ENCODE measurements at regions not wholly inside any gene's neighbourhood (a gene's known extent, or its start where the extent isn't known, plus 50 kb on each side); places are given as distances from the start of the nearest gene placed in this dataset.

- no peaks in the 10 kb centered on the region for H3K9me2 ChIP-seq (replicated peaks; ENCODE audit: low read depth, low read length)
- H3K9me3 ChIP-seq (ENCODE audit: insufficient read depth, low read depth, low read length) = no peaks in the 10 kb centered on the region
- H3K9ac ChIP-seq (ENCODE audit: low read depth, low read length, poor library complexity, severe bottlenecking) = no peak overlapping the region
- no peaks in the 10 kb centered on the region for H4K20me1 ChIP-seq (ENCODE audit: insufficient read depth, low read length, poor library complexity, severe bottlenecking)
- H3F3A ChIP-seq (ENCODE audit: low read depth) = no peaks in the 10 kb centered on the region
- H3K79me2 ChIP-seq (ENCODE audit: insufficient read depth, low read length) = no peaks in the 10 kb centered on the region
- TF ChIP-seq EZH2phosphoT487 (IDR thresholded peaks at IDR 0.05; ENCODE audit: borderline replicate concordance) (no peak), CTCF (conservative IDR thresholded peaks at IDR 0.05; ENCODE audit: low read length) (peak; percentile 25; the same call in 1 of the 2 replicates)
- no peaks in the 10 kb centered on the region for H3K36me3 ChIP-seq (ENCODE audit: insufficient read depth, low read length)
- H2AFZ ChIP-seq (ENCODE audit: low read length) = no peak overlapping the region
- H3K4me3 ChIP-seq (ENCODE audit: low read length, poor library complexity, severe bottlenecking) = no peak overlapping the region
- no peak overlapping the region for H3K4me2 ChIP-seq (ENCODE audit: low read depth, low read length, poor library complexity, severe bottlenecking)
- peaks cover 8% of the 10 kb centered on the region for H3K4me1 ChIP-seq (ENCODE audit: insufficient read depth, low read length, poor library complexity, severe bottlenecking)
- H3K27me3 ChIP-seq (ENCODE audit: insufficient read depth, low read length, poor library complexity, severe bottlenecking) = no peaks in the 10 kb centered on the region
Observed at GRCh38 chr20:24782801-24783630, 166.1 kb upstream of the CST7 start.

- no peak overlapping the region for H3K9ac ChIP-seq (ENCODE audit: low read depth, low read length, poor library complexity, severe bottlenecking)
- no peaks in the 10 kb centered on the region for H3F3A ChIP-seq (ENCODE audit: low read depth)
- H2AFZ ChIP-seq (ENCODE audit: low read length) = no peak overlapping the region
- no peak overlapping the region for H3K4me3 ChIP-seq (ENCODE audit: low read length, poor library complexity, severe bottlenecking)
- H3K4me1 ChIP-seq (ENCODE audit: insufficient read depth, low read length, poor library complexity, severe bottlenecking) = peaks cover 8% of the 10 kb centered on the region
- TF ChIP-seq CTCF (conservative IDR thresholded peaks at IDR 0.05; ENCODE audit: low read length) (peak; percentile 48), EZH2phosphoT487 (IDR thresholded peaks at IDR 0.05; ENCODE audit: borderline replicate concordance) (no peak)
- H3K9me3 ChIP-seq (ENCODE audit: insufficient read depth, low read depth, low read length) = no peaks in the 10 kb centered on the region
- H4K20me1 ChIP-seq (ENCODE audit: insufficient read depth, low read length, poor library complexity, severe bottlenecking) = no peaks in the 10 kb centered on the region
- H3K27me3 ChIP-seq (ENCODE audit: insufficient read depth, low read length, poor library complexity, severe bottlenecking) = no peaks in the 10 kb centered on the region
- no peaks in the 10 kb centered on the region for H3K79me2 ChIP-seq (ENCODE audit: insufficient read depth, low read length)
- H3K9me2 ChIP-seq (replicated peaks; ENCODE audit: low read depth, low read length) = no peaks in the 10 kb centered on the region
- no peak overlapping the region for H3K4me2 ChIP-seq (ENCODE audit: low read depth, low read length, poor library complexity, severe bottlenecking)
- no peaks in the 10 kb centered on the region for H3K36me3 ChIP-seq (ENCODE audit: insufficient read depth, low read length)
Observed at GRCh38 chr20:24783631-24784492, 165.2 kb upstream of the CST7 start.

GRCh38 chr20:24784607-24785006, 164.5 kb upstream of the CST7 start:
- Histone ChIP-seq H4K20me1 (ENCODE audit: insufficient read depth, low read length, poor library complexity, severe bottlenecking) (no peaks in the 10 kb centered on the region), H3K9ac (ENCODE audit: low read depth, low read length, poor library complexity, severe bottlenecking) (no peak overlapping the region), H3K36me3 (ENCODE audit: insufficient read depth, low read length) (no peaks in the 10 kb centered on the region), H3K79me2 (ENCODE audit: insufficient read depth, low read length) (no peaks in the 10 kb centered on the region), H2AFZ (ENCODE audit: low read length) (no peak overlapping the region), H3K9me3 (ENCODE audit: insufficient read depth, low read depth, low read length) (no peaks in the 10 kb centered on the region), H3K4me2 (ENCODE audit: low read depth, low read length, poor library complexity, severe bottlenecking) (no peak overlapping the region), H3K9me2 (replicated peaks; ENCODE audit: low read depth, low read length) (no peaks in the 10 kb centered on the region), H3K4me1 (ENCODE audit: insufficient read depth, low read length, poor library complexity, severe bottlenecking) (peaks cover 8% of the 10 kb centered on the region), H3F3A (ENCODE audit: low read depth) (no peaks in the 10 kb centered on the region), H3K4me3 (ENCODE audit: low read length, poor library complexity, severe bottlenecking) (no peak overlapping the region), H3K27me3 (ENCODE audit: insufficient read depth, low read length, poor library complexity, severe bottlenecking) (no peaks in the 10 kb centered on the region)
- TF ChIP-seq EZH2phosphoT487 (IDR thresholded peaks at IDR 0.05; ENCODE audit: borderline replicate concordance) (no peak), CTCF (conservative IDR thresholded peaks at IDR 0.05; ENCODE audit: low read length) (no peak)

Data from Loucy (cell line).